MV-4-11 (cell line): ENCODE measurements at regions not wholly inside any gene's neighbourhood (a gene's known extent, or its start where the extent isn't known, plus 50 kb on each side); places are given as distances from the start of the nearest gene placed in this dataset.

ENCODE experiments used
- DNase-seq: peaks from one replicate; lab custom pipeline; 2025; lab: John Stamatoyannopoulos, UW

DNA sequence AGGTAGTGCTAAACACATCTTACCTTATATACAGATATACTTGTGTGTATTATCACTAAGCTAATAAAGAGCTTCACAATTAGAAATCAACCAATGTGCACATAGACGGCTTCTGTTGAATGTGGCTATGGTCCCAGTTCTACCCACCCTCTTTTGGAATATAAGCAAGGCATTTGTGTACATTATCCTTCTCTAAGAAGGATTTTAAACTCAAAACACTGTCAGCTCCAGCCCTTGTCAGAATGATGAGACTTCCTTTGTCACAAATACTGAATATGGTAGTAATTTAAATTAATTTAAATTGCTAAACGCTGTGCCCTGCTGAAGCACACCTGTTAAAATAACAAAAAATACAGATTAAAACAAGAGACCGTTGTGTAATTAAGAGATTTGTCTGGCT is 107.9 kb upstream of the GRAMD2B start:
- DNase-seq = no peak

GRCh38 chr5:126332326-126332725 is 90.9 kb upstream of the GRAMD2B start:
- DNase-seq = no peak

DNA sequence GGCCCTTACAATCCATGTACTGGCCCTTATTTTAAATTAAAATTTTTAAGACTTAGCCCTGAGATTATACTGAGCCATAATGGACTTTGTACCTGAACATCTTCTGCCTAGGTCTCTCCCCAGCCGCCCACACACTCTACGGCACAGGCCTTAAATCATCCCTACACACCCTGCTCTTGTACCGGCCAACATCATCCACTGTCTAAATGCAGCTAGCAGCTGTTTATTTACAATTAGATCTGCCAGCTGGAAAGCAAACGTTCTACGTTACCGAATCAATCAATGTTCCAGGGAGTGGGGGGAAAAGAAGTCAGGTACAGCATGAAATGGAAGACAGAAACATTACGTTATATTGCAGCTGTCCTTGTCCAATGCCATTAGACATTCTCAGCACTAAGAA is 88.4 kb upstream of the GRAMD2B start:
- no peak for DNase-seq

GRCh38 chr5:126335886-126336285 is 87.3 kb upstream of the GRAMD2B start:
- no peak for DNase-seq

- DNase-seq = no peak
Measured at GRCh38 chr5:126338635-126339034, 84.6 kb upstream of the GRAMD2B start.

DNA sequence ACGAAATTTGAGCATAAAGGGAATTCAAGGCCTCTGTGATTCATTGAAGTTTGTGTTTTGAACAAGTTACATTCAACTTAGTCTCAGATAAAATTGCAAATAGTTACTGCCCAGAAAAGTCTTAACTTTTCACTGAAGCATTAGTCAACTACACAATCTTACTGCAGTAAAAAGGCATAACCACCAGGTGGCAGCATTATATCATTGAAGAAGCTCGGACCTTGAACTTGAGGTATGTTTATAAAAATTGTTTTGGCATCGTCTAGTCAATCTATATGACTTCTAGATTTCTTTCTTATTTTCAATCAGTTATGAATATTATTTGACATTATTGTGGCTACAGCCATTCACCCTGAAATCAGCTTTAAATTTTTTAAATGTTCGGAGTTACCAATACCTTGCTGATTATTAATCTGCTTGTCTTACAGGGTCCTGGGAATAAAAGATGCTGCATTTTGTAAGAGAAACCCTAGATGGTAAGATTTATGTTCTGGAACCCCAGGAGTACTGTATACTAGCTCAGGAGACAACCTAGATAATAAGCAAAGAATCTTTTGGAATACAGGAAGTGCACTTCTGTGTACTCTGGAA is 83.9 kb upstream of the GRAMD2B start:
- peak; percentile 37 for DNase-seq

GRCh38 chr5:126341906-126342630 is 81.1 kb upstream of the GRAMD2B start:
- DNase-seq = no peak

DNA sequence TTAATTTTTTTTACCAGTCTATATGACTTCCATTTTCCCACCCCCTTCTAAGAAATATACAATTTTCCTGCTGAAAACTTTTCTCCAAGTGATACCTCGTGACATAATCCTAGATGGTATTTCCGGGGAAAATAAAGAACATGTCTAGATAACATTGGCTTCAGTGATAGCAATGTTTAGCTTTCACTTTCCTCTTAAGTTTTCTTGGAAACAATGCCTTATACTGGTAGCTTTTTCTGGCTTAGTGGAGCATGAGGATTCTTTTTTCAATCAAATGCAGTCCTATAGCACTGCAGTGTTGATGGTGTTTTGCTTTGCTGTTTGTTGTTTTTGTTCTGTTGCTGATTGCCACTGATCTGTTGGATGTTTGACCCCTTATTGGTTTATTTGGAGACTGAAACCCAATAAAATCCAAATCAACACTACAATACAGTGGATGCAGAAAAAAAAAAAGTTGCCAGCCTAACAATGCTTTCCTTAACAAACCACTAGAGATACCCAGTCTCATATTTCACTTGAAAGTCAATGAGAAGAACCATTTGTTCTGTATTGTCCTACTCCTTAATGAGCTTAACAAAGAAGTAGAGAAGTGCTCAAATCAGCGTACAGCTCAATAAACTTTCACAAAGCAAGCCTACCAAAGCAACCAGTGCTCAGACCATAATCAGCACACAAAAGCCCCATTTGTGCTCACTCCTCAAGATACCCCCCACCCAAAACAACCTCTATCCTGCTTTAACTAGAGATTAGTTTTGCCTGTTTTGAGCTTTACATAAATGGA is 74.2 kb upstream of the GRAMD2B start:
- no peak for DNase-seq

- DNase-seq = no peak
Measured at GRCh38 chr5:126351153-126351552, 72.1 kb upstream of the GRAMD2B start.

DNA sequence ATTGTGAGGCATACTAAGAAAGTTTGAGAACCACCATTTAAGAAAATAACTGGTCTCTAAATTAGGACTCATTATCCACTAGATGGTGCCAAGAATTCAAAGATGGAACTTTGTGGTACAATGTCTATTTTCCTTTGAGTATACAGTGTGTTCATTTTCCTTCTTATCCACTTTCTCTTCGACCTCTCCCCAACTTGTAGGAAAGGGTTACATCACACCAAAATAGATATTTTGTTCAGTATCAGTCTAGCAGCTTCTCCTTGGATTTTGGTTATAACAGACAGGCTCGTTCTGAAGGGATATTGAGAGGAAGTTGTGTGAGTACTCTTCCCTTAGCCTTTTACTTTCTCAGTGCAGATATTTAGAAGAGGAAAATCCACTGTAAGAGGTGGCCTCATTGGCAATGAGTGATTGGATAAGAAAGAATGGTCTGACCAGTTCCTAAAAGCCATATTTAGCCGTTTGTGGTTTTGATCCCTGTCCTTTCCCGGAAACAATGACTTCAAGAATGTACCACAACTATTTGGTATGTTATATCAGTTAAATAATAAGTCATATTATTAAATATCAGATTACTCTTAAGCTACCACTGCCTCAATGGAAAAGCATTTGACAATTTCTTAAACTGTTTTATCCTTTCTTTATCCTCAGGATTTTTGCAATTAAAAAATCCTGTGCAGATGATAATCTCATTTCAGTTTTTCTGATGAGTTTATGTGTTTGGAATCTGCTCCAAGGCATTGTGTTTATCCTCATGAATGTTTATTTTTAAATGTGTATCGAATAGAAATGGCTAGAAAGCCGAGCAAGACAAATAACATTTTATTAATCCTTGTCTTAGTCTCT is 69.0 kb upstream of the GRAMD2B start:
- DNase-seq = peak; percentile 81

DNA sequence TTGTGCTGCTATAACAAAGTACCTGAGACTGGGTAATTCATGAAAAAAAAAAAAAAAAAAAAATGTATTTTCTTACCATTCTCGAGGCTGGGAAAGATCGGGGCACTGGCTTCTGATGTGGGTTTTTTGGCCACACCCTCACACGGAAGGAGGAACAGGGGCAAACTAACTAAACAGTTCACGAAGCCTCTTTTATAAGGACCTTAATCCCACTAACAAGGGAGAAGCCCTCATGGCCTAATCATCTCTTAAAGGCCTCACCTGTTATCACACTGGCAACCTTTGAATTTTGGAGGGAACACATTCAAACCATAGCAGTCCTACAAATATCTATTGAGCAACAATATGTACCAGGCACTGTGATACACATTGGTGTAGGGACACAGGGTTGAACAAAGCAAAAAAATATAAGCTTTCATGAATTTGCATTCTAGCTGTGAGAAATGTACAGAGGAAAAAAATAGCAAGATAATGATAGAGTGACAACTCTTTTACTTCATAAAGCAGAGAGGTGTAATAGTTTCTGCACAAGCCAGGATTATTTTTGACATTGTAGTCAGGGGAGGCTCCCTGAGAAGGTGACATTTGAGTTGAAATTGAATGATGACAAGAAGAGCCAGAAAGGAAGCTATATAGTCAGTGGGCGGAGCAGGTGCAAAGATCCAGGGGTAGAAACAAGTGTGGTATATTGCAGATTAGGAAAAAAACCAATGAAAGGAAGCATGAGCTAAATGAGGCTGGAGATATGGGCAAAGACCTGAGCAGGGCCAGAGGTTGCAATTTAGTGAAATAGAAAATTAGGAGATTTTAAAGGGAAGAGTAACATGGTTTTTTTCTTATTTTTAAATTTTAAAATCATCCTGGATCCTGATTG is 68.1 kb upstream of the GRAMD2B start:
- DNase-seq = peak; percentile 28

GRCh38 chr5:126355940-126356339 is 67.3 kb upstream of the GRAMD2B start:
- DNase-seq = peak; percentile 66

GRCh38 chr5:126357585-126358342 is 65.4 kb upstream of the GRAMD2B start:
- peak; percentile 89 for DNase-seq

- DNase-seq = peak; percentile 97
Measured at GRCh38 chr5:126358525-126358924, 64.7 kb upstream of the GRAMD2B start.

DNA sequence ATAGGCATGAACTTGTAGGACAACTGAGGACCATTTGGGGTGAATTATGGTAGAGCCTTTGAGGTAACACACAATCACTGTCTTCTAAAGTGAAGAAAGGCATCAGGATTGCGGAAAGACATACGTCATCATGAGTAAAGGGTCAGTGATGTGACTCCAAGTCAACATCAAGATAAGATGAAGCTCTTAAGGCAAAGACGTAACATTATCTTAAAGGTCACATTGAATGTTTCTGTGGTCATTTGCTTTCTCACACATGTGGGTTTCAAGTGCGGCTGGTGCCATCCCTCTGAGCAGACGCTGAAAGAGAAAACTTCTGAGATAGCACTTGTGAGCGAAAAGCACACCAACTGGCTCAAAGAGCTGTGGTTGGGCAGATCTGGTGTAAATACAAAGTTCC is 63.3 kb upstream of the GRAMD2B start:
- no peak for DNase-seq

DNA sequence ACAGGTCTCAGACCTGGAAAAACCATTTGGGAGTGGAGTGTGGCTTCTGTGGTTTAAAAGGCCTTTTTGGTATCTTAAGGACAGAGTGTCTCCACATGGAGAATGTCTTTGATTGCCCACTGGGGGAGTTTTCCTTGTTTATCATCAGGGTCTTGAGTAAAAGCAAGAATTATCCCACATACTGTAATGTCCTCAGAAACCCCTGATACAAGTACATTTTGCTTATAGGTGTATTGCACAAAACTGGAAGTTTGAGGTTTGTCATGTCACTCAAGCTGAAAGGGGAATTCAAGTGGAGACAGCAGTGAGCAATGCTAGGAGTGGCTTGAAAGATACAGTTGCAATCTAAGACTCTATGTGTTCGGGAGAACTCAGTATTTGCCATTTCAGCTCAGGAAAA is 62.7 kb upstream of the GRAMD2B start:
- peak; percentile 60 for DNase-seq

DNA sequence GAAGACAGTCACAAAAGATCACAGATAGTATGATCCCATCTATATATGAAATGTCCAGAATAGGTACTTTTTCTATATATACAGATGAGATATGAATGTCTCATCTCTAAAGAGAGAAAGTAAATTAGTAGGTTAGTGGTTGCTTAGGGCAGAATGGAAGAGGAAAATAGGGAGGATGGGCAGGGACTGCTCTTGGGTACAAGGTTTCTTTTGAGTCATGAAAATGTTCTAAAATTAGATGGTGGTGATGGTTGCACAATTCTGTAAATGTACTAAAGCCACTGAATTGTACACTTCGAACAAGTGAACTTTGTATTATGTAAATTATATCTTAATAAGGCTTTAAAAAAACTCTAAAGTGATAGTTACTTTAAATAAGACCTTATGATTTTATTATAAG is 59.6 kb upstream of the GRAMD2B start:
- peak; percentile 91 for DNase-seq

- peak; percentile 19 for DNase-seq
Measured at GRCh38 chr5:126364206-126364902, 58.9 kb upstream of the GRAMD2B start.

DNA sequence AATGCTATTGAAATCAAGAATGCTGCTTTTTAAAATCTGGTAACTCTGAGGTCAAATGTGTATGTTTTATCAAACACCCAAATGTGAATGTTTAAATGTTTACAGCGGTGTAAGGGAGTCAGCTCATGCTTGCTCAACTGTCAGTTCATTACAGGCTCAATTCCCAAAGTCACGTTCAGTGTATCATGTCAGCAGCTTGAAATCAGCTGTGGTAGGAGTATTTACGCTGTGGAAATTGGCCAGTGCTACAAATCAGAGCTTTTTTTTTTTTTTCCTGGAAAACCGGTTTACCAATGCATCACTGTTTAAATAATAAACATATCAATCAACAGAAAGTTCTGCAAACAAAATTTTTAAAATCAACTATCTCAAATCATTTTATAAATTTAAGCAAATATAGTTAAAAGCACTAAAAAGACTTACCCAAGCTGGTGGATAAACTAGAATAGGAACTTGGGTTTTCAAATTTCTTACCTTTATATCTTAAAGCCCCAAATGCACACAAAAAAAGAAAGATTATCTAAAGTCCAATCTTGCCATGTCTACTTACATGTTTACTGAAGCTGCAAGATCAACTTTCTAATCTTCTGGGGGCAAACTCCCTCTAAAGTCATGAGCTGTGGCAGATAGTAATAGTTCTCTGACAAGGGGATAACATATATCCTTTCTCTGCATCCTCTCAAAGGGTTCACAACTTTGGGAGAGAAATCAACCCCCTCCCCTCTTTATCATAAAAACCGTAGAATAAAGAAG is 57.6 kb upstream of the GRAMD2B start:
- DNase-seq = no peak
